HG02885 (cell line): ENCODE measurements at regions not wholly inside any gene's neighbourhood (a gene's known extent, or its start where the extent isn't known, plus 50 kb on each side); places are given as distances from the start of the nearest gene placed in this dataset.

Experiments
- ATAC-seq: cut with Tn5 transposase; IDR thresholded peaks from one replicate; pipeline ENCODE4 v1.9.1; 2021; ENCODE audit warnings: mild to moderate bottlenecking; ENCODE audit not compliant: unreplicated experiment, poor library complexity

DNA sequence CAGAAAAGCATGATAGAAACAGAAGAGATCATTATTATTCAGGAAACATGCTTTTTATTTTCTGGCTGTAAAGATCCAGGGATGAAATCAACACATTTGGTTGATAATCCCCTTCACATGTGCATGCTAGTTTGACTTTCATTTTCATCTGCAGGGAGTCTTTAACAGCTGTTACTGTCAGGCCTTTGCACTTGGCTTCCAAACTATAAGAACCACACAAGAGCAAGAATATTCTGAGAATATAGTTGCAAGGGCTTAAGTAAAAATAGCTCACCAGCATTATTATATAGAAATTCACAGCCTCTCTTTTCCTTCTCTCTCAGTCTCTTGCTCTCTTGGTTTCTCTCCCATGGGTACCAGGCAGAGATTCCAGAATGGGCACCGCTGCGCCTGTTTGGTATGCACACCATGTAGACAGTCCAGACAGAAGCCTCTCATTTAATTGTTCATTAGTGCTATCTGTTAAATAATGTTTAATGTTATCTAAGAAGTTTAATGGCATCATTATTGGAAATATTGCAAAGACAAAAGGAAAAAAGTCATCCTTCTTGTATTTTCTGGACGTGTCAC lies 622.3 kb upstream of the PLXNA2 start:
- no peak for ATAC-seq

DNA sequence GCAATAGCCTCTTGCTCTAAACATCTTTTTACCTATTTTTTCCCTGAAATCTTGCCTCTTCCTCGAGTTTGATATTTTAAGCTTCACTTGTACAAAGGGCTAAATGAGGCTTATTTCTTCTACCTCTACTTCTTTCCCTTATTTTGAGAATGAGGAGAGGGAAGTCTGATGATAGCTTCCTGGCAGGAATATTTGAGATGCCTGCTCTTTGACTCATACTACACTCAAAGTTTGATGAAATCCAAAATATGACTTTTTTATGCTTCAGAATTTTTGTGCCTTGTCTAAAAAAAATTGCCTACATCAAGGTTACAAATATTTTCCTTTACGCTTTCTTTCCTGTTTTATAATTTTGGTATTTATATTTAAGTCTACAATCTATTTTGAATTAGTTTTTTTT lies 624.4 kb upstream of the PLXNA2 start:
- ATAC-seq: no peak

DNA sequence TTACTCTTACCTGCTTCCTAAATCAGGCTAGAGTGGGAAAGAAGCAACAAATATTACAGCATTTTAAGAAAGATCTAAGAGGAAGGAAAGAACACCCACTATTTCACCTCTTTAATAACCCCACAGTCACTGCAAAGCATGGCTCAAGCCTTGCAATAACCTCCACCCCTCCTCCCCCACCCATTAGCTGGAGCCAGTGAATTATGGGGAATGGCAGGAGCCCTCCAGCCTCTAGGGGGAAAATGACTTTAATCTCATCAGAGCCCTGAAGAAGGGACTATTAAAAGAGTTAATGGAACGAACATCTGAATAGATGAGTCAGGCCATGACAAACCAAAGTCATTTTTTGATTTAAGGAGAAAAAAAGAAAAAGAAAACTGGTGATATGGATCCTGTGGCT lies 630.7 kb upstream of the PLXNA2 start:
- no peak for ATAC-seq

DNA sequence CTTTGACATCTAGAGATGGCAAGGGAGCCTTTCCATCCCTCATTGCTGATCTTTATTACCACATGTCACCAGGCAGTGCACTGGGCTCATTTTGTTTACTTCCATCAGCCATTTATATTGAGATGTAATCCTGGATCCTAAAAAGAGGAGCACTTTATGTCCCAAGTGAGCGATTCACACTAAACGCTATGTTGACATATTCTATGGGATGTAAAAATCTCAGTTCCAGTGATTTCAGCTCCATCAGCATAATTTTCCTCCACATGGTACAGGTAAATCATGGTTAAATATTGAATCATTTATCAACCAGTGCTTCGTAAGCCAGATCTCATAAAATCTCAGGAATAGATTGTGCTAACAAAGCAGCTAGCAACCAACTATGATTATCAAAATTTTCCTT lies 634.8 kb upstream of the PLXNA2 start:
- no peak for ATAC-seq

DNA sequence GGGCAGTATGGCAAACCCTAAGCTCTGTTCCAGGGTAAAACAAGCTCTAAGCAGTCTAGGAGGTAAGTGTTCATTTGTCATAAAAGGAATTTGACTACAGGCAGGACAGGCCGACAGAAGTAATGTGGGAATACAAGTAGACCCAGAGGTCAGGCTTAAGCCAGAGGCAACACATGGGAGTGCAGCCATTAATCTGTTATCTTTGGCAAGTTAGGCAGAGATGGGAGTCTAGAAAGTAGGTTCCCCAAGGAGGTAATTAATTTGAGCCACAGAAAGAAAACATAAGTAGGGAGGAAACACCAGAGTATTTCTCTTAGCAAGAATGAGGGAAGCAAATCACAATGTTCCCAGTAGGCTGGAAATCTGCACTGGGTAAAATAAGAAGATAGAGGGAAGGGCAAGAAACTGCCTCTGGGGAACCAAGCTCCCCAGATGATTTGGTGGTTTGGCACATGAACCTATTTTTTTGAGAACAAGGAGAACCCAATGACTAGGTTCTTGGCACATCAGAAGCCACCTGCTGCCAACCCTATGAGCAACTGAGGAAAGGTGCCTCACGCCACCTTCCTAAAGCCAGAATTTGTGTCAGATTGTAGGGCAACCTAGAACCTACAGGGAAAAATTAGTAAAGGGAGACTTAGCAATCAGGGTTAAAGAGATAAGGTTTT lies 636.4 kb upstream of the PLXNA2 start:
- ATAC-seq: no peak

DNA sequence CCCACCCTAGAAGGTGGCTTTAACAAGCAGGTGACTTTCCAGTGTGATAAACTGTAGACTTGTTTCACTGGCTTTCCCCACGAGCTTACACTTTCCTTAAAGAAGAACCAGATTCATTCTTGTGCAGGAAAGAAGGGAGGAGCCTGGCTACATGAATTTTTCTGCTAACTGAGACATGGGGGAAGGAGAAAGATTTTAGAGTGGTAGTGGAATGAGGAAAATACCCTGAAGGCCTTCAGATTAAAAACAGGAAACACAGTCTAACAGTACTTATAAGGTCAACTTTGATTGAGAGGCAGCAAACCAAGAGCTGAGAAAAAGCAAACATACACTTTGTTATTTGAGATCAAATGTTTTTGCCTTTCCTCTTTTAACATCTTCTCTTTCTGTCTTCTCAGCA lies 640.9 kb upstream of the PLXNA2 start:
- no peak for ATAC-seq

DNA sequence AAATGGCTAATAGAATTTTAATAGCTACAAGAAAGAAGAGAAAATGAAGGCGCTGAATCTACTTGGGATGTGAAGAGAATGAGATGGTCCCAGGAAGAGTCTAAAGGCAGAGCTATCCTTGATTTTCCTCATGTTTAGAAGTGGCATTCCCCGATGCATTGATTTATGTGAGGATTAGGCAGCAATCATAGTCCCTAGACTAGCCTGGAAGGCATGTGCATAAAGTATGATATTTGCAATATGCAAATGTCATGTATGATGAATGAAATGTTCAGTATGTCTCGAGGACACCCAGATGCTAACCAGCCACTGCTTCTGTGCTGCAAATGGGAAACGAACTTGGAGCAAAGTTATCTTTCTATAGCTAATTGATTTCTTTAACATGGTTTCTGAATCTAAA lies 641.5 kb upstream of the PLXNA2 start:
- ATAC-seq: no peak

DNA sequence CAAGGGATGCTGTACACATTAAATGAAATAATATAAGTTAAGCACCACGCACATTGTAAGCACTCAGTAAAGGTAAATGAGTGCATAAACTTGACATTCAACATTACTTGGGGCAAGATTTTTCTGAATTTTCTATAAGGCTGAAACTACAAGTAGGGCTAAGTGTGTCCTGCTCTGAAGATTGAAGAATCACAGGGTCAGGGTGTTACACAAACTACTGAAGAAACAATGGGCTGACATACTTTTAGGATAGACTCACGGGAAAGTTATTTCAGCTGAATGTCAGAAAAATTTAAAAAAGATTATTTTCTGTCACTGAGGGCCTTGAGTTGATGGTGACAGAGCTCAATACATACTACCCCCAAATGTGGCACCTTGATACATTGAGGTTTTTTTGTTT lies 644.2 kb upstream of the PLXNA2 start:
- ATAC-seq: no peak

DNA sequence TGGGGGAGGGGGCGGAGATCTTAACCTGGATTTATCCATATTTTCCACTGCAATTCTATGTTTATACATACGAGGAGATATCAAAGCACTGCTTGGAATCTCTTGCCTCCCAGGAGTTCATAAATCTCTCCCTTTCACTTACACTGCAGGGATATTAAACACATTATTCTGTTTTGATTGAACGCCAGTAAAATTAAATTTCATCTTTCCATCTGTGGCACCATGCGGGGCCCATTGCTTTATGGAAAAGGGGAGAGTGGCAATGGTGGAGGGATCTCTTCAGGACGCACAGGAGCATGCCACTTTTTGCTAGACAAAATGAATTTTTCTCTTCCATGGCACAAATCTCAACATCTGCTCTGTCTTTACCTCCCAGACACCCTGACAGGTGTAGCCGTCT lies 648.0 kb upstream of the PLXNA2 start:
- ATAC-seq: no peak

DNA sequence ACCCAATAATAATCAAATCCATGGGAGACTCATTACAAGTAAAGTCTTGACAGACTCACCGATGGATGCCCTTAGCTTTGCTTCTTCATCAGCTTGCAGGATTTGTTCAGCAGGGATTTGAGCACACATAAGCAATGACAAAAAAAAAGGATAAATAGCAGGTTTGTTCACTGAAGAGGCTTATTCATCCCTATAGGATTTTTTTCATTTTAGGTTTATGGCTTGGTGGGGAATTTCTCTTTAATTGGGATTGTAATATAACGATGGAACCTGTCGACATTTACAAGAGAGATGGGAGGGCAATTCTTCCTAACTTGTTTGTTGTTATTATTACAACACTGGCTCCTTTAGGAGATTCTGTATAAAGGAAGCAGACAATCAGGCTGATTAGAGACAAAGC lies 649.1 kb upstream of the PLXNA2 start:
- ATAC-seq: no peak

DNA sequence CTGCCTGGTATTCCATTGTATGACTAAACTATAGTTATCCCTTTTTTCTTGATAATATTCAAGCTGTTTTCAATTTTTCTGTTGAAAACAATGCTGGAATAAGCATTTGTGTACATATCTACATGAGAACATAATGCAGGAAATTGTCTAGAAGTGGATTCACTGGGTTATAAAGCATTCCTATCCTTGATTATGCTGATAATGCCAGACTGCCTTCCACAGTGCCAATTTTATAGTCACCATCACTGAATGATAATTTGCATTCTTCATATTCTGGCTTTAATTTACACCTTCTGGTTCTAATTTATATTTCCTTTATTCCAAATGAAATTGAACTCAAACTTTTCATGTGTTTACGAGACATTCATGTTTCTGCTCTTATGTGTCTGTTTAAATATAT lies 651.0 kb upstream of the PLXNA2 start:
- ATAC-seq: no peak

DNA sequence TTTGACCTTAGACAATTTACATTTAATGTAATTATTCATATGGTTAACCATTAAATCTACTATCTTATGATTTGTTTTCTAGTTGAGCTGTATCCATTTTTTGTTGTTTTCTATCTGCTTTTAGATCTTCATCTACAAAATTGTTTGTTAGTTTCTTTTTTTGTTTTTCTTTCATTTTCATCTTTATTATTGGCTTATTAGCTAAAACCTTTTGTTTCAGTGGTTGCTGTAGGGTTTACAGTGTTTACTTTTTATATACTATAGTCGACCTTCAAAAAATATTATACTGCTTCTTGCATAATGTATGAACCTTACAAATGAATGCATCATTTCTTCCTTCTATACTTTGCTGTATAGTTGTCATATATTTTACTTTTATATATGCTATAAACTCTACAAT lies 651.6 kb upstream of the PLXNA2 start:
- no peak for ATAC-seq

DNA sequence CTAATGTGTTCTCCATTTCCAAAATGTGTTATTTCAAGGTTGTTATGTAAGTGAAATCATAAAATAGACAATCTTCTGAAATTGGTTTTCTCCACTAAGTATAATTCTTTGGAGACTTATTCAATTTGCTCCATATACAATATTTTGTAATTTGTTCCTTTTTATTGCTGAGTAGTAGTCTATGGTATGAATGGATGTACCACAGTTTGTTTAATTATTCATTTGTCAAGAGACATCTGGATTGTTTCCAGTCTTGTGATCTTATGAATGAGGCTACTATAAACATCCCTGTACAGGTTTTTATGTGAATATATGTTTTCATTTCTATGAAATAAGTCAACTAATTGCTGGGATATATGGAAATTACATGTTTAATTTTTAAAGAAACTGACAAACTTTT lies 652.6 kb upstream of the PLXNA2 start:
- ATAC-seq: no peak

DNA sequence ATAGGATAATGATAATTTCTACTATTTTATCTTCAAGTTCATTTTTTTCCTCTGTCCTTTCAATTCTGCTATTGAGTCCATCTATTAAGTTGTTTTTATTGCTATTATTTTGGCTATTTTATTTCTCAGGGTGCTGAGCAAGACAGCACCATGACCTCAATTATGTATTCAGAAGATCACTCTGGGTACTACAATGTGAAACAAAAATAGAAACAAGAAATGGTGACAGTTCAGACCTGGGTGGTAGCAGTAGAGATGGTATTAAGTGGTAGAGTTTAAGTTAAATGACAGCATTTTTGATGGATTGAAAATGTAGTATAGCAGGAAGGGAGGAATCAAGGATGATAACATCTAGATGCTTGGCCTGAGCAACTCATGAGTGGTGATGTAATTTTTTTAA lies 655.3 kb upstream of the PLXNA2 start:
- ATAC-seq: no peak

DNA sequence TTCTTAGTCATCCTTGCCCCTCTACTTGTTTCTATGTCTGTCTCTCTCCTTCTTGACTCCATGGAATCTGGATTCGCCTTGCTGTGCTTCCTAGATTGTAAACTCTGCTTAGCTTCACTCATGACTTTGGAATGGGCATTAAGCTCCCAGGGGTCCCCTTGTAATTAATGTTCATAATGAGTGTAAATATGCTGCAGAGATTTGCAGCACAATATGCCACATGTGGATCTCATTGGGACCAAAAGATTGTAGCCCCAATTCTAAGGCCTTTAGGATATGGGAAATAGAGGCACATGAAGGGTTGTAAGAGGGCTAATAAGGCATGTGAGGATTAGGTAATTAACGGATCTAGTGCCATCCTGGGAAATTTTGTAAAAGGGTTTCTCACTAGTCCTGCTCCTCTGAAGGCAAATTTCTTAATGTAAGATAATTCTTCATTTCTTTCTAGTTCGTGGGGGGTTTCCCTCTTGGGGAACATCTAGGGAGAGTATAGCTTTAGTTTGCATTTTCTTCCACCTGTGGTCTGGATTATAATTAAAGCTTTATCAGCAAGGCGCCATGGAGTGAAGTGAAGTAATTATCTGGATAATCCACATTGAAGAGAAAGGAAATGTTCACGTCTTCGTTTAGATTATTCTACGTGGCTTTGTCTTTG lies 659.2 kb upstream of the PLXNA2 start:
- ATAC-seq: no peak

DNA sequence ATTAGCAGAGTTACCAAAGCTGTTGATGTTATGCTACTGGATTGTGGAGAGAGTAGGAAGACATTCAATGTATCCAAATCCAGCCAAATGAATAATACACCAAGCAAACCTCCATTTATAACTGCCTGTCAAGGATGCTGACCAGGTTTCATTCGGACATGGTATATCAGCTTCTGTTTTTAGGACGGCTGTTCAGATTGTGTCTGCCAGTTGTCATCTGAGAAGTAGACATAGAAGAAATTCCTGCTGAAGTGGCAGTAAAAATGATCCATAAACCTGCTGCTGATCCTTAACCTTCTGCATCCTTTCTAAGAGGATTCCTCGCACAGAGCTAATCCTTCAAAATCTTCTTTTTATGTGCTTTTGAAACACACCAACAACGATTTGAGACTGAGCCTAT lies 663.6 kb upstream of the PLXNA2 start:
- no peak for ATAC-seq

DNA sequence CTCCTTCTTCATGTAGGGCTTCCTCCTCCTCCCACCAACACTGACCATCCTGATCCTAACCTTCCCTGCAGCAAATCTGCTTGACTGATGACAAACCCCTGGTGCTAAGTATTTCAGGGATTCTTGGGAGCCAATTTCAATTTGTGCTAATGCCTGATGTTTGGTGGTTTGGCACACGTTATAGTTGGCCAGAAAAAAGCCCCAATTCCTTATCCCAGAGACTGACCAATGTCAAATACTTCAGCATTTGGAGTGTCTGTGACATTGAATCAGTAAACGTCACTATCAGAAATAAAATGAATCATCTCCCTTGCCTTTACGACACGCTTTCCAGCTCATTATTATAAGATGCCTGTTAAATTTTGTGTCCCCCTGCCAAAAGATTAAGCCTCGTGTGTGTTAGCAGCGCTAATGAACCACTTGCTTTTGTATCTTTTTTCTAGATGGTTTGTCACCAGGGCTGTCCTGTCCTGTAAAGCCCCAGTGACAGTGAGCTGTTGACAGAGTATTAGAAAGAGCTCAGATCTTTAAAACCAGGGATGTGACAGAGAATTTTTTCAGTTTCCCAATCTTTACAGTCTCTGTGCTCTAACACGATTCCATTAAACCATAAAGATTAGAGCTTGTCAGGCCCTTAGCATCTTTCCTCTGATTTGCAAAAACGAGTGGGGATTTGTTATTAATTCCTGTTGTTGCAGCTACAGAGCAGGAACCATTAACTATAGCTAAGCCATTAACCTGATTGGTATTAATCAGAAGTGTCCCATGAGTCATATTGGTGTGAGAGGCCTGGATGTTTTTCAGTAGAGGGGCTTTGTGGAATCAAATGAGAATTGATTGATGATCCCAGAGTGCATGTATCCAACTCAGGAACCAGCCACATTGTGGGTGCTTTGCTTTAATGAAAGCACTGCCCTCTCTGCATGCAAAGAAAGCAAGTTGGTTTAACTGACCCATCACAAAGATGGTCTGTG lies 665.1 kb upstream of the PLXNA2 start:
- no peak for ATAC-seq

DNA sequence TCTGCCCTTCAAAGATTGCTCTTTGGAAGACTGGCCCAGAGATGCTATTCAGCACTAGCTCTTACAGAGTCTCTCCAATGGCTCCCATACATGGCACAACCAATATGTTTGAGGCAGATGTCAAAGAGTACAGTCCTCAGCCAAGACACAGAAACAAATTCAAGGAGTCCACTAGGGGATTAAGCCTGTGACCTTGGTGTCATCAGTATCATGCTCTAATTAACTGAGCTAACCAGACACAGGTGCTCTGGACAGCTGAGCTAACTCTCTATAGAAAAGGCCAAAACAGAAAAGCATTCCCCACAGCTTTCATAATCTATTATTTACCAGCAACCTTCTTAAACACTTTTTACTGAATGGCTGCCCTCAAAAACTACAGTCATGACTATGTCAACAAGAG lies 666.0 kb upstream of the PLXNA2 start:
- ATAC-seq: no peak

DNA sequence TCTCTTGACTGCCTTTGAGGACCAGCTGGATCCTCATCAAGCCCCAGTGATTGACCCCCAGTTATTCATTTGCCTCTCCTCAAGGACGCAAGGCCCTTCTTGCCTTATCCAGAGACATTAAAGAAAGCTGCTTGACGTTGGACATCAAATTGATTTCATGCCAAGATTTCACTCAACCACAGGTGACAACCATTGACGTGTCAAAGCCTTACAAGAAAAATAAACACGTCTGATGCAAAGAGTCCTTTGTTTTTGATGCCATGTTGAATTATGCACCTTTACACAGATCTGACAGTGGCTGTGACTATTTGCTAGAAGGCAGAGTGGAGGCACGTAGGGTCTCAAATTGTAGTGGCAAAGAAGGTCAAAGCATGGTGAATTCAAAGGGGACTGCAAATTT lies 666.2 kb upstream of the CAMK1G start:
- ATAC-seq: no peak

DNA sequence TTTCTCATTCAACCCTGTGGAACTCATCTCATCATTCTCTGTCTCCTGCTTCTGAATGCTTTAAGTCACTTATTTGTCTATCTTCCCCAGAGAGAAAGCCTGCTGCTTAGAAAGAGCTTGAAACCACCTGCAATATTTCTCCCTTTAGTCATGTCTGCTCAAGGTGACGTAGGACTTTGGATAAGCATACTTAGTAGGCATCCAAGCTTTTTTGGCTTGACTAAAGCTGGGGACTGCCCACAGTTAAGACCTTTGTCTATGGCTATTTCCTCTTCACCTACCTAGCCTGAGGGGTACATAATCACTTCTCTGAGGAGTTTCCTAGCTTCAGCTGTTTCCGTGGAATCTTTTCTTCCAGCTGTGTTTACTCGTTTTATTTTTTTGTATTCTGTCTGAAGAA lies 665.8 kb upstream of the CAMK1G start:
- no peak for ATAC-seq

DNA sequence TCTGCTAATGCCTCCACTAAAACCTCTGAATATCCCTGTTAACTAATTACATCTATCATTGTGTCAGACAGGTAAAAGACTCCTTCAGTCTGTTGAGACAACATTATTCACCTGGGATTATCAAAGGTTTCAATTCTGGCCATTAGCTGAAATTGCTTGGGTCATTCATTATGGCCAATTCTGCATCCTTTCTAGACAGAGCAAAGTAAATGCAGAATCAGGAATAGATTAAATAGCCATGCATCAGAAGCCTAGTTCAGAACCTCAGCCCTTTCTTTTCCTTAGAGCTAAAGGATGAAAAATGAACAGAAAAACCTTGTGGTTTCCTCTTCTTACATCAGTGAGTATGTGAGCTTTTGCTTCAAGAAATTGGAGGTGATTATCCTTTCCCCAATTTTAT lies 665.4 kb upstream of the CAMK1G start:
- ATAC-seq: no peak
